ENCODE measurements at regions not wholly inside any gene's neighbourhood (a gene's known extent, or its start where the extent isn't known, plus 50 kb on each side); places are given as distances from the start of the nearest gene placed in this dataset.

DNA sequence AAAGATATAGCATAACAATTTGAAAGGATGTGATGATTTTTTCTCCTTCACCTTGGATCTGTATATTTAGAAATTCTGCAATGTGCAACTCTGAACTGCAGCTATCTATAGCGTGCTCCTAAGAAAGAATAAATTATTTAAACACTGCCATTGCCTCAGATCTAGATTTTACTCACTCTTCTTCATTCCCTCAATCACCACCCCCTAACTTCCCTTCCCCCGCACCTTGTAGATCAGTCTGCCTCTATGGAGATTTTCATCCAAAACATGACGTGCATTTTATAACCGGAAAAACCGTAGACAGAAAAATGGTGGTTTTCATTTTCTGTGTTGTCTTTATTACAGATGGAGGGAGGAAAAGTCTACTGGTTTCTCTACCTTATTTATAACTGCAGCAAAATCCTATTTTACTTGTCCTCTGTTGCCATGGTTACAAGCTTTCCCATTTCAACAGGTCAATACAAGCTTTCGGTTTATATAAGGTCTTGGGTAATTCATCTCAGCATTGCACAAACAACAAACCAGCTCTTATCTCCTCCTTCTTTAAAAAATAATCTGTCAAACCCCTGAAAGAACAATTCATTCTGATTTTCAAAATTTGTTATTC, 480.0 kb downstream of the TAF11L14 start:
- H3K27me3 ChIP-seq = no peaks in the 10 kb centered on the region

DNA sequence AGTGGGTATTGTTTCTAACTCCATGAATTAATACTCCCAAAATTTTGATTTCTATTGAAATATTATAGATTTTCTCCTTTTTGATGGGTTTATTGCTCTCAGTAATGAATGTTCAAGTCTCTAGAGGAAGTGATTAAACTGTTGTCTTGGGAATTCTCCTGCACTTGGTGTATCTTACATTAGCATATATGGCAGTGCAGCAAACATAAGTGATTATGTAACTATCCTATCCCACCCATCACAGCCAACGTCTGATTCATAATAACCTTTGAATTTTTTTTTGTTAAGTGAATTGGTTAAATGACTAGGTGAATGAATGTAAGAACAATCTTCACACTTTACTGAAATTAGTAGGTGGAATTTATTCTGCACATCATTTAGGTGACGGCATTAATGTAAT, 483.7 kb downstream of the TAF11L14 start:
- Histone ChIP-seq H3K27me3 (no peaks in the 10 kb centered on the region), H3K36me3 (no peaks in the 10 kb centered on the region), H3K4me1 (no peaks in the 10 kb centered on the region), H3K9me3 (no peaks in the 10 kb centered on the region), H3K4me3 (no peak overlapping the region), H3K27ac (no peak overlapping the region)
- no peak for DNase-seq
- TF ChIP-seq POLR2A (IDR thresholded peaks at IDR 0.05) = no peak
- TF ChIP-seq CTCF (IDR thresholded peaks at IDR 0.05) = no peak

More for the DNA sequence above, 480.0 kb downstream of the TAF11L14 start:
- no peaks in the 10 kb centered on the region for H3K36me3 ChIP-seq
- no peak overlapping the region for H3K27ac ChIP-seq
- no peaks in the 10 kb centered on the region for H3K9me3 ChIP-seq
- no peaks in the 10 kb centered on the region for H3K4me1 ChIP-seq
- TF ChIP-seq POLR2A (IDR thresholded peaks at IDR 0.05) (no peak), CTCF (IDR thresholded peaks at IDR 0.05) (no peak)
- no peak for DNase-seq
- H3K4me3 ChIP-seq = no peak overlapping the region

- no peak overlapping the region for H3K4me3 ChIP-seq
- TF ChIP-seq CTCF (IDR thresholded peaks at IDR 0.05) (no peak), POLR2A (IDR thresholded peaks at IDR 0.05) (no peak)
- DNase-seq = no peak
- H3K27me3 ChIP-seq = no peaks in the 10 kb centered on the region
- H3K27ac ChIP-seq = no peak overlapping the region
- H3K36me3 ChIP-seq = no peaks in the 10 kb centered on the region
- no peaks in the 10 kb centered on the region for H3K9me3 ChIP-seq
- H3K4me1 ChIP-seq = no peaks in the 10 kb centered on the region
Measured at GRCh38 chr5:18119156-18119785, 485.0 kb downstream of the TAF11L14 start.

GRCh38 chr5:18141222-18141621, 507.0 kb downstream of the TAF11L14 start:
- Histone ChIP-seq H3K36me3 (no peaks in the 10 kb centered on the region), H3K9me3 (no peaks in the 10 kb centered on the region), H3K27me3 (no peaks in the 10 kb centered on the region), H3K4me1 (no peaks in the 10 kb centered on the region), H3K4me3 (no peak overlapping the region), H3K27ac (no peak overlapping the region)
- TF ChIP-seq CTCF (IDR thresholded peaks at IDR 0.05) (no peak), POLR2A (IDR thresholded peaks at IDR 0.05) (no peak)
- no peak for DNase-seq

DNA sequence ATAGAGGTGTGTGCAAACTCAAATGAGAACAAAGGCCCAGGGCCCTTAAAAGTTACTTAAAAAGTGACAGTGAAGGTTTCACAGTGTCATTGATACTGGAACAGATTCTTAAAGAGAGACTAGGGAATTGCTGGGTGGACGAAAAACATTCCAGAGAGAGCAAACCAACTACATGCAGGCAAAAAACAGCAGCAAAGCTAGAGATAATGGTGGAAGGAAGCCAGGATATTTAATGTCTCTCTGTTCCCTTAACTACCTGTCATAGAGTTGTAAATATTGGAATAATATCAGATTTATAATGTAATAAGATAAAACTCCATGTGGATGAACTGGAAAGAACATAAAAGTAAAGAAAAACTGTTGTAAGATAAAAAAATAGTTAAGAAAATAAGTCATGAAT, 508.6 kb downstream of the TAF11L14 start:
- H3K27me3 ChIP-seq = no peaks in the 10 kb centered on the region
- no peak overlapping the region for H3K27ac ChIP-seq
- TF ChIP-seq CTCF (IDR thresholded peaks at IDR 0.05) = no peak
- TF ChIP-seq POLR2A (IDR thresholded peaks at IDR 0.05) = no peak
- no peaks in the 10 kb centered on the region for H3K9me3 ChIP-seq
- no peaks in the 10 kb centered on the region for H3K4me1 ChIP-seq
- no peak overlapping the region for H3K4me3 ChIP-seq
- H3K36me3 ChIP-seq = no peaks in the 10 kb centered on the region
- no peak for DNase-seq

All from Peyer's patch (tissue), 4 donors.